K562 (cell line): ENCODE measurements at regions not wholly inside any gene's neighbourhood (a gene's known extent, or its start where the extent isn't known, plus 50 kb on each side); places are given as distances from the start of the nearest gene placed in this dataset.

Source experiments
- EZH2 ChIP-seq: IDR thresholded peaks from 2 replicates; pipeline ENCODE4 v1.6.1; 2012; ENCODE audit warnings: low read depth, mild to moderate bottlenecking, inconsistent platforms, low read length, borderline replicate concordance
- KDM1A ChIP-seq, 2 experiments: fragments of 450-650 bp; IDR thresholded peaks; 2 replicates each; pipeline ENCODE4 v1.6.1; 2016; ENCODE audit warnings: mild to moderate bottlenecking in 2 of 2
- MTF1 ChIP-seq: fragments of 250-450 bp; sonication (Bioruptor Pico); IDR thresholded peaks from 2 replicates; pipeline ENCODE4 v1.9.0; 2021; ENCODE audit warnings: moderate library complexity, mild to moderate bottlenecking, inconsistent platforms, borderline replicate concordance
- NCOA4 ChIP-seq: fragments of 450-650 bp; IDR thresholded peaks from 2 replicates; pipeline ENCODE4 v1.6.1; 2018; ENCODE audit warnings: mild to moderate bottlenecking; ENCODE audit not compliant: partially characterized antibody
- NRF1 ChIP-seq, 2 experiments: fragments of 450-650 bp; IDR thresholded peaks in 1 of 2; conservative IDR thresholded peaks in 1 of 2; 2 replicates each; pipeline ENCODE4 v1.6.1; 2014; ENCODE audit warnings: mild to moderate bottlenecking in 2 of 2
- ZNF165 ChIP-seq: fragments of 250-450 bp; sonication (Bioruptor Pico); IDR thresholded peaks from 2 replicates; pipeline ENCODE4 v1.4.0; 2020; ENCODE audit warnings: borderline replicate concordance
- TF ChIP-seq, protein P1 (sequence below), 3 experiments: IDR thresholded peaks in 2 of 3; conservative IDR thresholded peaks in 1 of 3; 2 replicates each; pipeline ENCODE4 v1.5.1; 2011 to 2012; ENCODE audit warnings: low read length in 3 of 3, mild to moderate bottlenecking in 3 of 3, control low read depth in 2 of 3, improper control_type of control experiment in 1 of 3, inconsistent platforms in 1 of 3, low read depth in 1 of 3, mixed read lengths in 1 of 3, moderate library complexity in 1 of 3; ENCODE audit not compliant: insufficient read depth in 2 of 3
- TF ChIP-seq, protein P2 (sequence below), 2 experiments: fragments of 200-800 bp in 1 of 2; sonication (Bioruptor generic) in 1 of 2; sonication (generic) in 1 of 2; formaldehyde crosslinking in 1 of 2; IDR thresholded peaks in 1 of 2; conservative IDR thresholded peaks in 1 of 2; 2 replicates each; pipeline versions ENCODE4 v1.5.0 to v1.6.1; 2016 to 2020; ENCODE audit warnings: missing compliant biosample characterization in 1 of 2, missing genetic modification characterization in 1 of 2, missing genetic modification reagents in 1 of 2

GRCh38 chr6:166001359-166001758, 166.3 kb downstream of the TBXT start:
- TF ChIP-seq KDM1A (IDR thresholded peaks at IDR 0.05) (no peak), EZH2 (no peak), MTF1 (CRISPR knock-in tag) (no peak), NRF1 (conservative IDR thresholded peaks at IDR 0.05 in 1 of 2, IDR thresholded peaks at IDR 0.05 in 1 of 2) (no peak), ZNF165 (CRISPR knock-in tag) (no peak), NCOA4 (no peak)
- TF ChIP-seq, protein P1, sequence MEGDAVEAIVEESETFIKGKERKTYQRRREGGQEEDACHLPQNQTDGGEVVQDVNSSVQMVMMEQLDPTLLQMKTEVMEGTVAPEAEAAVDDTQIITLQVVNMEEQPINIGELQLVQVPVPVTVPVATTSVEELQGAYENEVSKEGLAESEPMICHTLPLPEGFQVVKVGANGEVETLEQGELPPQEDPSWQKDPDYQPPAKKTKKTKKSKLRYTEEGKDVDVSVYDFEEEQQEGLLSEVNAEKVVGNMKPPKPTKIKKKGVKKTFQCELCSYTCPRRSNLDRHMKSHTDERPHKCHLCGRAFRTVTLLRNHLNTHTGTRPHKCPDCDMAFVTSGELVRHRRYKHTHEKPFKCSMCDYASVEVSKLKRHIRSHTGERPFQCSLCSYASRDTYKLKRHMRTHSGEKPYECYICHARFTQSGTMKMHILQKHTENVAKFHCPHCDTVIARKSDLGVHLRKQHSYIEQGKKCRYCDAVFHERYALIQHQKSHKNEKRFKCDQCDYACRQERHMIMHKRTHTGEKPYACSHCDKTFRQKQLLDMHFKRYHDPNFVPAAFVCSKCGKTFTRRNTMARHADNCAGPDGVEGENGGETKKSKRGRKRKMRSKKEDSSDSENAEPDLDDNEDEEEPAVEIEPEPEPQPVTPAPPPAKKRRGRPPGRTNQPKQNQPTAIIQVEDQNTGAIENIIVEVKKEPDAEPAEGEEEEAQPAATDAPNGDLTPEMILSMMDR (IDR thresholded peaks at IDR 0.05 in 2 of 3, conservative IDR thresholded peaks at IDR 0.05 in 1 of 3; ENCODE audit: insufficient read depth in 2 of 3, low read depth in 1 of 3, low read length in 3 of 3), result no peak
- TF ChIP-seq, protein P2, sequence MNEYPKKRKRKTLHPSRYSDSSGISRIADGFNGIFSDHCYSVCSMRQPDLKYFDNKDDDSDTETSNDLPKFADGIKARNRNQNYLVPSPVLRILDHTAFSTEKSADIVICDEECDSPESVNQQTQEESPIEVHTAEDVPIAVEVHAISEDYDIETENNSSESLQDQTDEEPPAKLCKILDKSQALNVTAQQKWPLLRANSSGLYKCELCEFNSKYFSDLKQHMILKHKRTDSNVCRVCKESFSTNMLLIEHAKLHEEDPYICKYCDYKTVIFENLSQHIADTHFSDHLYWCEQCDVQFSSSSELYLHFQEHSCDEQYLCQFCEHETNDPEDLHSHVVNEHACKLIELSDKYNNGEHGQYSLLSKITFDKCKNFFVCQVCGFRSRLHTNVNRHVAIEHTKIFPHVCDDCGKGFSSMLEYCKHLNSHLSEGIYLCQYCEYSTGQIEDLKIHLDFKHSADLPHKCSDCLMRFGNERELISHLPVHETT (CRISPR knock-in tag; conservative IDR thresholded peaks at IDR 0.05 in 1 of 2, IDR thresholded peaks at IDR 0.05 in 1 of 2), result no peak
